MM.1S (cell line): ENCODE measurements at regions not wholly inside any gene's neighbourhood (a gene's known extent, or its start where the extent isn't known, plus 50 kb on each side); places are given as distances from the start of the nearest gene placed in this dataset.

Experiments
- DNase-seq: peaks from one replicate; pipeline ENCODE4 v3.0.0-alpha.2; 2015
- H2AFZ ChIP-seq: fragments of 300-600 bp; sonication (generic); 2 replicates; pipeline ENCODE4 v1.6.0; 2016; ENCODE audit warnings: antibody characterized with exemption, low read length
- H3F3A ChIP-seq: fragments of 300-600 bp; sonication (generic); 2 replicates; pipeline ENCODE4 v1.6.1; 2016; ENCODE audit warnings: mild to moderate bottlenecking, antibody characterized with exemption, low read length, moderate library complexity, mixed read lengths; ENCODE audit not compliant: insufficient read depth
- H3K27ac ChIP-seq: fragments of 300-600 bp; sonication (generic); 2 replicates; pipeline ENCODE4 v1.5.1; 2016; ENCODE audit warnings: mild to moderate bottlenecking, low read length
- H3K27me3 ChIP-seq: fragments of 300-600 bp; sonication (generic); replicated peaks from 2 replicates; pipeline ENCODE4 v1.6.0; 2016; ENCODE audit warnings: low read length; ENCODE audit not compliant: insufficient read depth
- H3K36me3 ChIP-seq: fragments of 300-600 bp; sonication (generic); replicated peaks from 2 replicates; pipeline ENCODE4 v1.6.1; 2016; ENCODE audit warnings: mild to moderate bottlenecking, low read length, mixed read lengths; ENCODE audit not compliant: insufficient read depth
- H3K4me1 ChIP-seq: fragments of 300-600 bp; sonication (generic); 2 replicates; pipeline ENCODE4 v1.6.1; 2016; ENCODE audit warnings: low read length, mixed read lengths
- H3K4me2 ChIP-seq: fragments of 300-600 bp; sonication (generic); 2 replicates; pipeline ENCODE4 v1.6.0; 2016; ENCODE audit warnings: low read depth, low read length
- H3K4me3 ChIP-seq: fragments of 300-600 bp; sonication (generic); 2 replicates; pipeline ENCODE4 v1.5.1; 2016; ENCODE audit warnings: low read length, mixed read lengths
- H3K79me2 ChIP-seq: fragments of 300-600 bp; sonication (generic); 2 replicates; pipeline ENCODE4 v1.6.1; 2016; ENCODE audit warnings: mixed run types, low read length, mixed read lengths
- H3K9ac ChIP-seq: fragments of 300-600 bp; sonication (generic); 2 replicates; pipeline ENCODE4 v1.6.1; 2016; ENCODE audit warnings: low read length, mixed read lengths
- H3K9me2 ChIP-seq: fragments of 300-600 bp; sonication (generic); replicated peaks from 2 replicates; pipeline ENCODE4 v1.6.1; 2016; ENCODE audit warnings: mild to moderate bottlenecking, low read length, mixed read lengths; ENCODE audit not compliant: insufficient read depth
- H3K9me3 ChIP-seq: fragments of 300-600 bp; sonication (generic); replicated peaks from 2 replicates; pipeline ENCODE4 v1.6.1; 2016; ENCODE audit warnings: mild to moderate bottlenecking, low read length, mixed read lengths; ENCODE audit not compliant: insufficient read depth
- H4K20me1 ChIP-seq: fragments of 300-600 bp; sonication (generic); 2 replicates; pipeline ENCODE4 v1.6.1; 2016; ENCODE audit warnings: mild to moderate bottlenecking, low read length, moderate library complexity, mixed read lengths; ENCODE audit not compliant: insufficient read depth
- EZH2 ChIP-seq: fragments of 300-600 bp; sonication (generic); optimal IDR thresholded peaks from 2 replicates; pipeline ENCODE3; 2017; ENCODE audit warnings: low read depth, mild to moderate bottlenecking, antibody characterized with exemption, low read length, mixed read lengths
- EZH2phosphoT487 ChIP-seq: fragments of 300-600 bp; sonication (generic); IDR thresholded peaks from 2 replicates; pipeline ENCODE4 v1.6.1; 2018; ENCODE audit warnings: antibody characterized with exemption, low read length
- TF ChIP-seq, protein P1 (sequence below): fragments of 300-600 bp; sonication (generic); IDR thresholded peaks from 2 replicates; pipeline ENCODE4 v1.5.1; 2016; ENCODE audit warnings: antibody characterized with exemption, low read length, mixed read lengths

GRCh38 chr2:207327513-207327912 lies 161.8 kb upstream of the KLF7 start:
- no peak overlapping the region for H3K4me3 ChIP-seq
- TF ChIP-seq EZH2, result no peak
- TF ChIP-seq, protein P1, sequence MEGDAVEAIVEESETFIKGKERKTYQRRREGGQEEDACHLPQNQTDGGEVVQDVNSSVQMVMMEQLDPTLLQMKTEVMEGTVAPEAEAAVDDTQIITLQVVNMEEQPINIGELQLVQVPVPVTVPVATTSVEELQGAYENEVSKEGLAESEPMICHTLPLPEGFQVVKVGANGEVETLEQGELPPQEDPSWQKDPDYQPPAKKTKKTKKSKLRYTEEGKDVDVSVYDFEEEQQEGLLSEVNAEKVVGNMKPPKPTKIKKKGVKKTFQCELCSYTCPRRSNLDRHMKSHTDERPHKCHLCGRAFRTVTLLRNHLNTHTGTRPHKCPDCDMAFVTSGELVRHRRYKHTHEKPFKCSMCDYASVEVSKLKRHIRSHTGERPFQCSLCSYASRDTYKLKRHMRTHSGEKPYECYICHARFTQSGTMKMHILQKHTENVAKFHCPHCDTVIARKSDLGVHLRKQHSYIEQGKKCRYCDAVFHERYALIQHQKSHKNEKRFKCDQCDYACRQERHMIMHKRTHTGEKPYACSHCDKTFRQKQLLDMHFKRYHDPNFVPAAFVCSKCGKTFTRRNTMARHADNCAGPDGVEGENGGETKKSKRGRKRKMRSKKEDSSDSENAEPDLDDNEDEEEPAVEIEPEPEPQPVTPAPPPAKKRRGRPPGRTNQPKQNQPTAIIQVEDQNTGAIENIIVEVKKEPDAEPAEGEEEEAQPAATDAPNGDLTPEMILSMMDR, result no peak
- no peak for TF ChIP-seq EZH2phosphoT487
- H3K27me3 ChIP-seq, result no peaks in the 10 kb centered on the region
- DNase-seq, result no peak
- no peak overlapping the region for H2AFZ ChIP-seq
- no peaks in the 10 kb centered on the region for H3F3A ChIP-seq
- H3K9me2 ChIP-seq, result no peaks in the 10 kb centered on the region
- H4K20me1 ChIP-seq, result no peaks in the 10 kb centered on the region
- no peak overlapping the region for H3K4me2 ChIP-seq
- H3K4me1 ChIP-seq, result no peaks in the 10 kb centered on the region
- no peaks in the 10 kb centered on the region for H3K9me3 ChIP-seq
- H3K36me3 ChIP-seq, result no peaks in the 10 kb centered on the region
- no peaks in the 10 kb centered on the region for H3K79me2 ChIP-seq
- H3K27ac ChIP-seq, result no peak overlapping the region
- no peak overlapping the region for H3K9ac ChIP-seq

- Histone ChIP-seq H3K4me2 (no peak overlapping the region), H3F3A (no peaks in the 10 kb centered on the region), H4K20me1 (no peaks in the 10 kb centered on the region), H3K27me3 (no peaks in the 10 kb centered on the region), H3K9me3 (no peaks in the 10 kb centered on the region), H3K4me3 (no peak overlapping the region), H3K9ac (no peak overlapping the region), H3K27ac (no peak overlapping the region), H3K79me2 (no peaks in the 10 kb centered on the region), H3K9me2 (no peaks in the 10 kb centered on the region), H2AFZ (no peak overlapping the region), H3K36me3 (no peaks in the 10 kb centered on the region), H3K4me1 (no peaks in the 10 kb centered on the region)
- TF ChIP-seq EZH2phosphoT487 (no peak), EZH2 (no peak)
- TF ChIP-seq, protein P1, result no peak
- DNase-seq, result no peak
Measured at GRCh38 chr2:207328944-207329386, 163.2 kb upstream of the KLF7 start.

DNA sequence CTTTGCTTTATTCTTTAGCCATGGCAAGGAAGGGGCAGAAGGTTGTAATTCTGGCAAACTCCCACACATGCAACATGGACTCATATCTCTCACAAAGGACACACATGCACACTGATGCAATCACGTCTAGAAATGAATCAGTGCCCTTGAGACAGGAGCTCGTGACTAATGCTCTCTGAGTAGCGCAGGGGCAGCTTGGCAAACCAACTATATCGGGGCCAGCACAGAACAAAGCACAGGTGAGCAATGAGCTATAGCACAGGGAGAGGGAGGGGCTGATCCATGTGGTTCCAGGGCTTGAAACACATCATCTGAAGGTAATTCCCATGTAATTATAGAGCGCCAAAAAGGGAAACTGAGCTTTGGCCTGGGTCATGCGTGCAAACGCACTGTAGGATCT lies 165.2 kb upstream of the KLF7 start:
- H2AFZ ChIP-seq, result no peak overlapping the region
- TF ChIP-seq EZH2 (no peak), EZH2phosphoT487 (no peak)
- TF ChIP-seq, protein P1, result no peak
- no peaks in the 10 kb centered on the region for H3F3A ChIP-seq
- DNase-seq, result no peak
- H3K9me3 ChIP-seq, result no peaks in the 10 kb centered on the region
- H4K20me1 ChIP-seq, result no peaks in the 10 kb centered on the region
- no peaks in the 10 kb centered on the region for H3K9me2 ChIP-seq
- no peak overlapping the region for H3K9ac ChIP-seq
- no peaks in the 10 kb centered on the region for H3K4me1 ChIP-seq
- H3K79me2 ChIP-seq, result no peaks in the 10 kb centered on the region
- no peaks in the 10 kb centered on the region for H3K36me3 ChIP-seq
- no peaks in the 10 kb centered on the region for H3K27me3 ChIP-seq
- H3K4me2 ChIP-seq, result no peak overlapping the region
- H3K27ac ChIP-seq, result no peak overlapping the region
- H3K4me3 ChIP-seq, result no peak overlapping the region
